ENCODE measurements at regions not wholly inside any gene's neighbourhood (a gene's known extent, or its start where the extent isn't known, plus 50 kb on each side); places are given as distances from the start of the nearest gene placed in this dataset.

GRCh38 chr2:114061566-114062098 lies 171.7 kb downstream of the ACTR3 start:
- TF ChIP-seq TAF1 (IDR thresholded peaks at IDR 0.05; ENCODE audit: low read depth, low read length) (no peak), POLR2A (IDR thresholded peaks at IDR 0.05; ENCODE audit: low read depth, low read length) (no peak), POLR2AphosphoS5 (IDR thresholded peaks at IDR 0.05; ENCODE audit: low read depth, low read length) (no peak)
